Hepatocyte (in vitro differentiated cells): ENCODE measurements at regions not wholly inside any gene's neighbourhood (a gene's known extent, or its start where the extent isn't known, plus 50 kb on each side); places are given as distances from the start of the nearest gene placed in this dataset.
A peak's percentile ranks its signal among the peaks of the same experiment; 100 is the strongest.

Experiments used
- DNase-seq: peaks from one replicate; pipeline ENCODE4 v3.0.0-alpha.2; 2016; ENCODE audit warnings: low spot score
- H2AFZ ChIP-seq: fragments of 200-600 bp; sonication (generic); 2 replicates; pipeline ENCODE4 v1.6.0; 2016; ENCODE audit warnings: antibody characterized with exemption, mild to moderate bottlenecking
- H3K27ac ChIP-seq: fragments of 200-600 bp; sonication (generic); 2 replicates; pipeline ENCODE4 v1.5.1; 2016; ENCODE audit warnings: mild to moderate bottlenecking
- H3K27me3 ChIP-seq: fragments of 200-600 bp; sonication (generic); 2 replicates; pipeline ENCODE4 v1.6.1; 2016
- H3K36me3 ChIP-seq: fragments of 200-600 bp; sonication (generic); replicated peaks from 2 replicates; pipeline ENCODE4 v1.5.1; 2016; ENCODE audit warnings: low read depth; ENCODE audit not compliant: insufficient read depth
- H3K4me1 ChIP-seq: fragments of 200-600 bp; sonication (generic); 2 replicates; pipeline ENCODE4 v1.5.1; 2016; ENCODE audit warnings: mild to moderate bottlenecking, moderate library complexity; ENCODE audit not compliant: insufficient read depth
- H3K4me2 ChIP-seq: fragments of 200-600 bp; sonication (generic); 2 replicates; pipeline ENCODE4 v1.6.0; 2016
- H3K4me3 ChIP-seq: fragments of 200-600 bp; sonication (generic); 2 replicates; pipeline ENCODE4 v1.5.1; 2016; ENCODE audit warnings: mild to moderate bottlenecking
- H3K79me2 ChIP-seq: fragments of 200-600 bp; sonication (generic); 2 replicates; pipeline ENCODE4 v1.6.0; 2017; ENCODE audit warnings: mild to moderate bottlenecking
- H3K9me2 ChIP-seq: fragments of 200-600 bp; sonication (generic); replicated peaks from 2 replicates; pipeline ENCODE4 v1.6.0; 2017; ENCODE audit warnings: mild to moderate bottlenecking; ENCODE audit not compliant: insufficient read depth
- H3K9me3 ChIP-seq: fragments of 200-600 bp; sonication (generic); 2 replicates; pipeline ENCODE4 v1.5.1; 2016; ENCODE audit warnings: low read depth, mild to moderate bottlenecking
- H4K20me1 ChIP-seq: fragments of 200-600 bp; sonication (generic); 2 replicates; pipeline ENCODE4 v1.6.0; 2016; ENCODE audit warnings: mild to moderate bottlenecking; ENCODE audit not compliant: insufficient read depth, poor library complexity, severe bottlenecking
- EZH2 ChIP-seq: fragments of 200-600 bp; sonication (generic); IDR thresholded peaks from 2 replicates; pipeline ENCODE4 v1.6.1; 2016; ENCODE audit warnings: antibody characterized with exemption, mild to moderate bottlenecking, borderline replicate concordance
- EZH2phosphoT487 ChIP-seq: fragments of 200-600 bp; sonication (generic); IDR thresholded peaks from one replicate; pipeline ENCODE4 v1.6.1; 2018; ENCODE audit warnings: antibody characterized with exemption, mild to moderate bottlenecking, low read depth, moderate library complexity; ENCODE audit not compliant: unreplicated experiment, severe bottlenecking
- WGBS: methylation state at CpG from one replicate; pipeline ENCODE4 v1.1.6; 2016; ENCODE audit warnings: low lambda C conversion rate; ENCODE audit errors: missing lambda C conversion rate; 5-methylcytosine and 5-hydroxymethylcytosine counted together
- TF ChIP-seq, protein P1 (sequence below): fragments of 200-600 bp; sonication (generic); IDR thresholded peaks from 2 replicates; pipeline ENCODE4 v1.5.1; 2016; ENCODE audit warnings: antibody characterized with exemption, mild to moderate bottlenecking; ENCODE audit not compliant: poor library complexity

GRCh38 chr2:19799881-19800780 is 101.7 kb downstream of the TTC32 start:
- no peaks in the 10 kb centered on the region for H3K9me3 ChIP-seq
- WGBS = 75% methylated on average over 8 of the region's 8 CpGs
- no peaks in the 10 kb centered on the region for H3K9me2 ChIP-seq
- H3K4me1 ChIP-seq = peaks cover 17% of the 10 kb centered on the region
- DNase-seq = no peak
- H3K27me3 ChIP-seq = no peaks in the 10 kb centered on the region
- H4K20me1 ChIP-seq = no peaks in the 10 kb centered on the region
- no peaks in the 10 kb centered on the region for H3K79me2 ChIP-seq
- H3K36me3 ChIP-seq = no peaks in the 10 kb centered on the region
- H3K4me3 ChIP-seq = no peak overlapping the region
- no peak overlapping the region for H3K27ac ChIP-seq
- no peak overlapping the region for H3K4me2 ChIP-seq
- TF ChIP-seq, protein P1, sequence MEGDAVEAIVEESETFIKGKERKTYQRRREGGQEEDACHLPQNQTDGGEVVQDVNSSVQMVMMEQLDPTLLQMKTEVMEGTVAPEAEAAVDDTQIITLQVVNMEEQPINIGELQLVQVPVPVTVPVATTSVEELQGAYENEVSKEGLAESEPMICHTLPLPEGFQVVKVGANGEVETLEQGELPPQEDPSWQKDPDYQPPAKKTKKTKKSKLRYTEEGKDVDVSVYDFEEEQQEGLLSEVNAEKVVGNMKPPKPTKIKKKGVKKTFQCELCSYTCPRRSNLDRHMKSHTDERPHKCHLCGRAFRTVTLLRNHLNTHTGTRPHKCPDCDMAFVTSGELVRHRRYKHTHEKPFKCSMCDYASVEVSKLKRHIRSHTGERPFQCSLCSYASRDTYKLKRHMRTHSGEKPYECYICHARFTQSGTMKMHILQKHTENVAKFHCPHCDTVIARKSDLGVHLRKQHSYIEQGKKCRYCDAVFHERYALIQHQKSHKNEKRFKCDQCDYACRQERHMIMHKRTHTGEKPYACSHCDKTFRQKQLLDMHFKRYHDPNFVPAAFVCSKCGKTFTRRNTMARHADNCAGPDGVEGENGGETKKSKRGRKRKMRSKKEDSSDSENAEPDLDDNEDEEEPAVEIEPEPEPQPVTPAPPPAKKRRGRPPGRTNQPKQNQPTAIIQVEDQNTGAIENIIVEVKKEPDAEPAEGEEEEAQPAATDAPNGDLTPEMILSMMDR = no peak
- TF ChIP-seq EZH2 (no peak), EZH2phosphoT487 (no peak)
- H2AFZ ChIP-seq = no peak overlapping the region

- no peak overlapping the region for H3K4me3 ChIP-seq
- H4K20me1 ChIP-seq = no peaks in the 10 kb centered on the region
- TF ChIP-seq EZH2phosphoT487 = no peak
- no peak for TF ChIP-seq EZH2
- TF ChIP-seq, protein P1 = no peak
- H3K27me3 ChIP-seq = no peaks in the 10 kb centered on the region
- peaks cover 18% of the 10 kb centered on the region for H3K4me1 ChIP-seq
- 56% methylated on average over 4 of the region's 4 CpGs for WGBS
- H3K4me2 ChIP-seq = no peak overlapping the region
- H3K27ac ChIP-seq = peak overlapping the region; percentile 16
- H3K36me3 ChIP-seq = no peaks in the 10 kb centered on the region
- no peaks in the 10 kb centered on the region for H3K9me2 ChIP-seq
- H2AFZ ChIP-seq = no peak overlapping the region
- no peaks in the 10 kb centered on the region for H3K79me2 ChIP-seq
- no peaks in the 10 kb centered on the region for H3K9me3 ChIP-seq
- DNase-seq = peak; percentile 48
Observed at GRCh38 chr2:19797871-19798270, 103.9 kb downstream of the TTC32 start.

- no peak for DNase-seq
- no peaks in the 10 kb centered on the region for H3K9me3 ChIP-seq
- no peaks in the 10 kb centered on the region for H4K20me1 ChIP-seq
- no peaks in the 10 kb centered on the region for H3K9me2 ChIP-seq
- H3K27ac ChIP-seq = peak overlapping the region; percentile 16
- H3K36me3 ChIP-seq = no peaks in the 10 kb centered on the region
- no peak overlapping the region for H3K4me3 ChIP-seq
- peaks cover 13% of the 10 kb centered on the region for H3K4me1 ChIP-seq
- H2AFZ ChIP-seq = no peak overlapping the region
- no peaks in the 10 kb centered on the region for H3K27me3 ChIP-seq
- TF ChIP-seq, protein P1 = no peak
- no peak for TF ChIP-seq EZH2phosphoT487
- no peak for TF ChIP-seq EZH2
- 85% methylated on average over 4 of the region's 4 CpGs for WGBS
- H3K4me2 ChIP-seq = no peak overlapping the region
- H3K79me2 ChIP-seq = no peaks in the 10 kb centered on the region
Observed at GRCh38 chr2:19797243-19797810, 104.5 kb downstream of the TTC32 start.
